A673 (cell line): ENCODE measurements at regions not wholly inside any gene's neighbourhood (a gene's known extent, or its start where the extent isn't known, plus 50 kb on each side); places are given as distances from the start of the nearest gene placed in this dataset.

Experiments used
- EZH2 ChIP-seq: fragments of 200-600 bp; sonication (generic); IDR thresholded peaks from 2 replicates; pipeline ENCODE4 v1.6.1; 2017; ENCODE audit warnings: borderline replicate concordance, low read depth, mild to moderate bottlenecking, mixed read lengths, antibody characterized with exemption, low read length; ENCODE audit not compliant: poor library complexity, severe bottlenecking
- TF ChIP-seq, protein P1 (sequence below): fragments of 300-800, 200-600 bp; sonication (generic); conservative IDR thresholded peaks from 2 replicates; pipeline ENCODE4 v1.5.1; 2017; ENCODE audit warnings: low read depth, mild to moderate bottlenecking, antibody characterized with exemption, low read length, moderate library complexity, mixed read lengths

- TF ChIP-seq, protein P1, sequence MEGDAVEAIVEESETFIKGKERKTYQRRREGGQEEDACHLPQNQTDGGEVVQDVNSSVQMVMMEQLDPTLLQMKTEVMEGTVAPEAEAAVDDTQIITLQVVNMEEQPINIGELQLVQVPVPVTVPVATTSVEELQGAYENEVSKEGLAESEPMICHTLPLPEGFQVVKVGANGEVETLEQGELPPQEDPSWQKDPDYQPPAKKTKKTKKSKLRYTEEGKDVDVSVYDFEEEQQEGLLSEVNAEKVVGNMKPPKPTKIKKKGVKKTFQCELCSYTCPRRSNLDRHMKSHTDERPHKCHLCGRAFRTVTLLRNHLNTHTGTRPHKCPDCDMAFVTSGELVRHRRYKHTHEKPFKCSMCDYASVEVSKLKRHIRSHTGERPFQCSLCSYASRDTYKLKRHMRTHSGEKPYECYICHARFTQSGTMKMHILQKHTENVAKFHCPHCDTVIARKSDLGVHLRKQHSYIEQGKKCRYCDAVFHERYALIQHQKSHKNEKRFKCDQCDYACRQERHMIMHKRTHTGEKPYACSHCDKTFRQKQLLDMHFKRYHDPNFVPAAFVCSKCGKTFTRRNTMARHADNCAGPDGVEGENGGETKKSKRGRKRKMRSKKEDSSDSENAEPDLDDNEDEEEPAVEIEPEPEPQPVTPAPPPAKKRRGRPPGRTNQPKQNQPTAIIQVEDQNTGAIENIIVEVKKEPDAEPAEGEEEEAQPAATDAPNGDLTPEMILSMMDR = no peak
- TF ChIP-seq EZH2 = no peak
These were observed 66.6 kb downstream of the ACKR3 start for GRCh38 chr2:236636261-236636660.
